Activated naive CD4-positive, alpha-beta T cell treated with anti-CD3 and anti-CD28 coated beads, Interleukin-2, amount 50 U/mL, for 24 hours (primary cell): ENCODE measurements at regions not wholly inside any gene's neighbourhood (a gene's known extent, or its start where the extent isn't known, plus 50 kb on each side); places are given as distances from the start of the nearest gene placed in this dataset.

Source experiments
- H3K27ac Mint-ChIP-seq: one replicate; pipeline ENCODE4 v1.8.0; 2021; ENCODE audit warnings: mild to moderate bottlenecking, mixed read lengths
- H3K27me3 Mint-ChIP-seq: one replicate; pipeline ENCODE4 v1.8.0; 2021; ENCODE audit warnings: mixed read lengths
- H3K36me3 Mint-ChIP-seq: one replicate; pipeline ENCODE4 v1.8.0; 2021; ENCODE audit warnings: mixed read lengths
- H3K4me1 Mint-ChIP-seq: one replicate; pipeline ENCODE4 v1.8.0; 2021; ENCODE audit warnings: mixed read lengths
- H3K4me3 Mint-ChIP-seq: one replicate; pipeline ENCODE4 v1.8.0; 2021; ENCODE audit warnings: mild to moderate bottlenecking, mixed read lengths
- H3K9me3 Mint-ChIP-seq: one replicate; pipeline ENCODE4 v1.8.0; 2021; ENCODE audit warnings: mixed read lengths

GRCh38 chr1:193614817-193615216, 428.4 kb upstream of the B3GALT2 start:
- H3K36me3 Mint-ChIP-seq: no peaks in the 10 kb centered on the region
- no peak overlapping the region for H3K4me3 Mint-ChIP-seq
- H3K4me1 Mint-ChIP-seq: peaks cover under 1% of the 10 kb centered on the region
- peaks cover 4% of the 10 kb centered on the region for H3K9me3 Mint-ChIP-seq
- H3K27ac Mint-ChIP-seq: no peak overlapping the region
- H3K27me3 Mint-ChIP-seq: no peaks in the 10 kb centered on the region

GRCh38 chr1:193614275-193614674, 427.9 kb upstream of the B3GALT2 start:
- Mint-ChIP-seq H3K27ac (no peak overlapping the region), H3K27me3 (no peaks in the 10 kb centered on the region), H3K36me3 (no peaks in the 10 kb centered on the region), H3K4me1 (peaks cover 4% of the 10 kb centered on the region), H3K9me3 (peaks cover 4% of the 10 kb centered on the region), H3K4me3 (no peak overlapping the region)

GRCh38 chr1:193613041-193613440, 426.6 kb upstream of the B3GALT2 start:
- H3K4me3 Mint-ChIP-seq: no peak overlapping the region
- H3K36me3 Mint-ChIP-seq: no peaks in the 10 kb centered on the region
- no peak overlapping the region for H3K27ac Mint-ChIP-seq
- peaks cover 13% of the 10 kb centered on the region for H3K4me1 Mint-ChIP-seq
- no peaks in the 10 kb centered on the region for H3K27me3 Mint-ChIP-seq
- peaks cover 9% of the 10 kb centered on the region for H3K9me3 Mint-ChIP-seq

- Mint-ChIP-seq H3K4me3 (no peak overlapping the region), H3K9me3 (peaks cover 6% of the 10 kb centered on the region), H3K36me3 (no peaks in the 10 kb centered on the region), H3K4me1 (peaks cover 13% of the 10 kb centered on the region), H3K27me3 (no peaks in the 10 kb centered on the region), H3K27ac (no peak overlapping the region)
These were observed 423.2 kb upstream of the B3GALT2 start for GRCh38 chr1:193609592-193609991.

GRCh38 chr1:193607787-193608186, 421.4 kb upstream of the B3GALT2 start:
- Mint-ChIP-seq H3K4me1 (peaks cover 13% of the 10 kb centered on the region), H3K9me3 (peaks cover 6% of the 10 kb centered on the region), H3K4me3 (no peak overlapping the region), H3K27ac (no peak overlapping the region), H3K36me3 (no peaks in the 10 kb centered on the region), H3K27me3 (no peaks in the 10 kb centered on the region)

GRCh38 chr1:193606035-193606434, 419.6 kb upstream of the B3GALT2 start:
- Mint-ChIP-seq H3K27ac (no peak overlapping the region), H3K9me3 (peaks cover 6% of the 10 kb centered on the region), H3K4me1 (peaks cover 13% of the 10 kb centered on the region), H3K36me3 (no peaks in the 10 kb centered on the region), H3K4me3 (no peak overlapping the region), H3K27me3 (no peaks in the 10 kb centered on the region)

GRCh38 chr1:193602705-193603104, 416.3 kb upstream of the B3GALT2 start:
- H3K9me3 Mint-ChIP-seq: no peaks in the 10 kb centered on the region
- no peak overlapping the region for H3K27ac Mint-ChIP-seq
- H3K36me3 Mint-ChIP-seq: no peaks in the 10 kb centered on the region
- H3K4me3 Mint-ChIP-seq: no peak overlapping the region
- no peaks in the 10 kb centered on the region for H3K4me1 Mint-ChIP-seq
- H3K27me3 Mint-ChIP-seq: no peaks in the 10 kb centered on the region

GRCh38 chr1:193593147-193593885, 406.9 kb upstream of the B3GALT2 start:
- H3K4me1 Mint-ChIP-seq: peaks cover 11% of the 10 kb centered on the region
- peaks cover 5% of the 10 kb centered on the region for H3K9me3 Mint-ChIP-seq
- no peaks in the 10 kb centered on the region for H3K27me3 Mint-ChIP-seq
- H3K36me3 Mint-ChIP-seq: no peaks in the 10 kb centered on the region
- no peak overlapping the region for H3K27ac Mint-ChIP-seq
- H3K4me3 Mint-ChIP-seq: no peak overlapping the region

- H3K4me3 Mint-ChIP-seq: no peak overlapping the region
- no peaks in the 10 kb centered on the region for H3K36me3 Mint-ChIP-seq
- H3K9me3 Mint-ChIP-seq: peaks cover 5% of the 10 kb centered on the region
- peaks cover 11% of the 10 kb centered on the region for H3K4me1 Mint-ChIP-seq
- H3K27me3 Mint-ChIP-seq: no peaks in the 10 kb centered on the region
- H3K27ac Mint-ChIP-seq: no peak overlapping the region
These were observed 405.9 kb upstream of the B3GALT2 start for GRCh38 chr1:193592317-193592716.

GRCh38 chr1:193590102-193590501, 403.7 kb upstream of the B3GALT2 start:
- Mint-ChIP-seq H3K27ac (no peak overlapping the region), H3K36me3 (no peaks in the 10 kb centered on the region), H3K9me3 (no peaks in the 10 kb centered on the region), H3K4me1 (peaks cover 7% of the 10 kb centered on the region), H3K4me3 (no peak overlapping the region), H3K27me3 (no peaks in the 10 kb centered on the region)

GRCh38 chr1:193589597-193590040, 403.2 kb upstream of the B3GALT2 start:
- Mint-ChIP-seq H3K36me3 (no peaks in the 10 kb centered on the region), H3K4me3 (no peak overlapping the region)

GRCh38 chr1:193588311-193589082, 402.1 kb upstream of the B3GALT2 start:
- H3K27ac Mint-ChIP-seq: no peak overlapping the region
- H3K4me1 Mint-ChIP-seq: peaks cover 7% of the 10 kb centered on the region
- H3K27me3 Mint-ChIP-seq: no peaks in the 10 kb centered on the region
- no peak overlapping the region for H3K4me3 Mint-ChIP-seq
- H3K36me3 Mint-ChIP-seq: no peaks in the 10 kb centered on the region
- H3K9me3 Mint-ChIP-seq: no peaks in the 10 kb centered on the region

More at GRCh38 chr1:193589597-193590040, 403.2 kb upstream of the B3GALT2 start:
- peaks cover 7% of the 10 kb centered on the region for H3K4me1 Mint-ChIP-seq
- no peak overlapping the region for H3K27ac Mint-ChIP-seq
- H3K27me3 Mint-ChIP-seq: no peaks in the 10 kb centered on the region
- no peaks in the 10 kb centered on the region for H3K9me3 Mint-ChIP-seq

GRCh38 chr1:193584731-193585239, 398.4 kb upstream of the B3GALT2 start:
- Mint-ChIP-seq H3K4me1 (no peaks in the 10 kb centered on the region), H3K4me3 (no peak overlapping the region), H3K27ac (no peak overlapping the region), H3K36me3 (peaks cover 3% of the 10 kb centered on the region), H3K9me3 (no peaks in the 10 kb centered on the region), H3K27me3 (no peaks in the 10 kb centered on the region)

- H3K27me3 Mint-ChIP-seq: no peaks in the 10 kb centered on the region
- H3K4me3 Mint-ChIP-seq: no peak overlapping the region
- no peaks in the 10 kb centered on the region for H3K9me3 Mint-ChIP-seq
- no peaks in the 10 kb centered on the region for H3K4me1 Mint-ChIP-seq
- no peak overlapping the region for H3K27ac Mint-ChIP-seq
- H3K36me3 Mint-ChIP-seq: peaks cover 3% of the 10 kb centered on the region
These were observed 394.9 kb upstream of the B3GALT2 start for GRCh38 chr1:193581341-193581740.

GRCh38 chr1:193580419-193580818, 394.0 kb upstream of the B3GALT2 start:
- H3K36me3 Mint-ChIP-seq: peaks cover 3% of the 10 kb centered on the region
- no peak overlapping the region for H3K4me3 Mint-ChIP-seq
- H3K27me3 Mint-ChIP-seq: no peaks in the 10 kb centered on the region
- H3K4me1 Mint-ChIP-seq: no peaks in the 10 kb centered on the region
- H3K27ac Mint-ChIP-seq: no peak overlapping the region
- H3K9me3 Mint-ChIP-seq: no peaks in the 10 kb centered on the region

GRCh38 chr1:193579323-193579722, 392.9 kb upstream of the B3GALT2 start:
- Mint-ChIP-seq H3K9me3 (no peaks in the 10 kb centered on the region), H3K36me3 (peaks cover 3% of the 10 kb centered on the region), H3K4me3 (no peak overlapping the region), H3K4me1 (no peaks in the 10 kb centered on the region), H3K27ac (no peak overlapping the region), H3K27me3 (no peaks in the 10 kb centered on the region)
